DOHH2 (cell line): ENCODE measurements at regions not wholly inside any gene's neighbourhood (a gene's known extent, or its start where the extent isn't known, plus 50 kb on each side); places are given as distances from the start of the nearest gene placed in this dataset.

Experiments
- EZH2phosphoT487 ChIP-seq: fragments of 200-600 bp; sonication (generic); IDR thresholded peaks from 2 replicates; pipeline ENCODE4 v1.6.1; 2017; ENCODE audit warnings: borderline replicate concordance, mild to moderate bottlenecking, antibody characterized with exemption, low read length, moderate library complexity, mixed read lengths
- TF ChIP-seq, protein P1 (sequence below): fragments of 200-600 bp; sonication (generic); IDR thresholded peaks from one replicate; pipeline ENCODE4 v1.5.1; 2014; ENCODE audit warnings: antibody characterized with exemption, mild to moderate bottlenecking, low read depth, low read length; ENCODE audit not compliant: poor library complexity, severe bottlenecking

DNA sequence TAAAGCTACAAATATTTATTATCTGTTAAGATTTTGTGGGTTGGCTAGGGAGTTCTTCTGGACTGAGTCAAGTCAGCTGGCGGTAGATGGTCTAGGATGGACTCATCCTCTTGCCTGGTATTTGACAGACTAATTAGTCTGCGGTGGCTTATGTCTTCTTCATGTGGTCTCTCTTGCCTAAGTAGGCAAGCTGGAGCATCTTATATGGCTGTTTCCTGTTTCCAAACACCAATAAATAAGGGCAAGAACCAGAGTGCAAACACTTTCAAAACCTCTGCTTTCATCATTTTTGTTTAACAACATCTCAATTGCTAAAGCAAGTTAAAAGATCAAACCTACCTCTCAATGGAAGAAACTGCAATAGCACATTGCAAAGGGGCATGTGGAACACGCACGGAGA, 484.8 kb downstream of the PTPRC start:
- TF ChIP-seq EZH2phosphoT487 = no peak
- TF ChIP-seq, protein P1, sequence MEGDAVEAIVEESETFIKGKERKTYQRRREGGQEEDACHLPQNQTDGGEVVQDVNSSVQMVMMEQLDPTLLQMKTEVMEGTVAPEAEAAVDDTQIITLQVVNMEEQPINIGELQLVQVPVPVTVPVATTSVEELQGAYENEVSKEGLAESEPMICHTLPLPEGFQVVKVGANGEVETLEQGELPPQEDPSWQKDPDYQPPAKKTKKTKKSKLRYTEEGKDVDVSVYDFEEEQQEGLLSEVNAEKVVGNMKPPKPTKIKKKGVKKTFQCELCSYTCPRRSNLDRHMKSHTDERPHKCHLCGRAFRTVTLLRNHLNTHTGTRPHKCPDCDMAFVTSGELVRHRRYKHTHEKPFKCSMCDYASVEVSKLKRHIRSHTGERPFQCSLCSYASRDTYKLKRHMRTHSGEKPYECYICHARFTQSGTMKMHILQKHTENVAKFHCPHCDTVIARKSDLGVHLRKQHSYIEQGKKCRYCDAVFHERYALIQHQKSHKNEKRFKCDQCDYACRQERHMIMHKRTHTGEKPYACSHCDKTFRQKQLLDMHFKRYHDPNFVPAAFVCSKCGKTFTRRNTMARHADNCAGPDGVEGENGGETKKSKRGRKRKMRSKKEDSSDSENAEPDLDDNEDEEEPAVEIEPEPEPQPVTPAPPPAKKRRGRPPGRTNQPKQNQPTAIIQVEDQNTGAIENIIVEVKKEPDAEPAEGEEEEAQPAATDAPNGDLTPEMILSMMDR = no peak
